ENCODE measurements at regions not wholly inside any gene's neighbourhood (a gene's known extent, or its start where the extent isn't known, plus 50 kb on each side); places are given as distances from the start of the nearest gene placed in this dataset.

GRCh38 chr7:12779947-12780346 lies 92.5 kb downstream of the ARL4A start:
- no peak for DNase-seq (ENCODE audit: low read depth in 3 of 3, low spot score in 2 of 3)

DNA sequence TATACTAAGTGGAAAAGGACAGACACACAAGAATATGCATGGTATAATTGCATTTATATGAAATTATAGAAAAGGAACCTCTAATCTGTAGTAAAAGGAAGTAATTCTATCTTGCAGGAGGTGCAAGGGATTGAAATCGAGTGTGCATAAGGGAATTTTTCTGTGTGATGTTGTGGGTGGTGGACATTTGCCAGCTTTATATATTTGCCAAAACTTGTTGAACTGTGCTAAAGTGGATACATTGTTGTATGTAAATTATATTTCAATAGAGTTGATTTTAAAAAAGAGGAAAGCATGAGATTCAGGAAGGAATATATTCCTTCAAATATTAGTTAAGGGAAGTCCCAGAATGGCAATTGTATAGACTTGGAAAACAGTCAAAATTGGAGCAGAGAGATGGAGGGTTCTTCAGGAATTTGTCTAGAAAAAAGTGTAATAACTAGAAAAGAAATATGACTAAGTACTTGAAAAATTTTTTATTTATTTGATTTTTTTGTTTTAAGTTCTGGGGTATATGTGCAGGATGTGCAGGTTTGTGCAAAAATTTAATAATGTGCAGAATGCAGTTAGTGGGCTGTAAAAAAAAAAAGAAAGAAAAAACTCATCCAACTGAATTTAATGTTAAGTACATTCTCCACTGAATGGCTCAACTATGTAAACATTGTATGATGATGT lies 96.1 kb downstream of the ARL4A start:
- no peak for DNase-seq (ENCODE audit: low read depth in 3 of 3, low spot score in 2 of 3)

DNA sequence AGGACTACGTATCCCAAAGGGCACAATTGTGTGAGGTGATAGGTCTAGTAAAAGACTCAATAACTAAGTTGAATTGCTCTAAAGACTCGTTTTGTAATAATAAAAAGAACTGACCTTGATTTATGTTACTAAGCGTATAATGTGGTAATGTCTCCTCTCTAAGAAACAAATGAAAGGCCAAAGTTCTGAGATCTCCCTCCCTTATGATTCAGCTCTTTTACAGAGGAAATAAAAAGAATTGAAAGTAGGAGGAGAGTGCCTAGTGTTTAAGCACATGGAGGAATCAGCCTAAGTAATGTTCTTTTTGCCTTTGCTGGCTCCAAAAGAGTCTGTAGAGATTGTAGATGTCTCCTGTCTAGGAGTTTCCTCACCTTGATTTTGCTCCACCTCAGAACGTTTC lies 98.0 kb downstream of the ARL4A start:
- DNase-seq (ENCODE audit: low read depth in 3 of 3, low spot score in 2 of 3), result no peak

GRCh38 chr7:12786494-12786893 lies 99.1 kb downstream of the ARL4A start:
- DNase-seq (ENCODE audit: low read depth in 3 of 3, low spot score in 2 of 3), result no peak

DNA sequence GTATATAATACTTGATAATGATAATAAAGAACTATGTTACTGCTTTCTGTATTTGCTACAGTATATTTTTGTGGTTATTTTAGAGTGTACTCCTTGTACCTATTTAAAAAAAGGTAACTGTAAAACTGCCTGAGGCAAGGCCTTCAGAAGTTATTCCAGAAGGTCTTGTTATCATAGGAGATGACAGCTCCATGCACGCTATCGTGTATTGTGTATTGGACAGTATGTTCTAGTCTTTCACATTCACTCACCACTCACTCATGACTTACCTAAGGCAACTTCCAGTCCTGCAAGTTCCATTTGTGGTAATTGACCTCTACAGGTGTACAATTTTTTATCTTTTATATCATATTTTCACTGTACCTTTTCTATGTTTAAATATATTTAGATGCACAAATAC lies 100.7 kb downstream of the ARL4A start:
- no peak for DNase-seq (ENCODE audit: low read depth in 3 of 3, low spot score in 2 of 3)

DNA sequence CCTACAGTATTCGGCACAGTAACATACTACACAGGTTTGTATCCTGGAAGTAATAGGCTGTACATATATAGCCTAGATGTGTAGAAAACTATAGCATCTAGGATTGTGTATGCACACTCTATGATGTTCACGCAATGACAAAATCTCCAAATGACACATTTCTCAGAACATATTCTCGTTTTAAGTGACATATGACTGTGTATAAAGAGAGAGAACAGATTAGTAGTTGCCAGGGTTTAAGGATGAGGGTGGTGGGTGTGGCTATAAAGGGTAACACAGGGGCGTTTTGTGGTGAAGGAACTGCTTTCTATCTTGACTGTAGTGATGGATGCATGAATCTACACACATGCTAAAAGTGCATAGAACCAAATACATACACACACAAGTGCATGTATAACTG lies 101.2 kb downstream of the ARL4A start:
- no peak for DNase-seq (ENCODE audit: low read depth in 3 of 3, low spot score in 2 of 3)

DNA sequence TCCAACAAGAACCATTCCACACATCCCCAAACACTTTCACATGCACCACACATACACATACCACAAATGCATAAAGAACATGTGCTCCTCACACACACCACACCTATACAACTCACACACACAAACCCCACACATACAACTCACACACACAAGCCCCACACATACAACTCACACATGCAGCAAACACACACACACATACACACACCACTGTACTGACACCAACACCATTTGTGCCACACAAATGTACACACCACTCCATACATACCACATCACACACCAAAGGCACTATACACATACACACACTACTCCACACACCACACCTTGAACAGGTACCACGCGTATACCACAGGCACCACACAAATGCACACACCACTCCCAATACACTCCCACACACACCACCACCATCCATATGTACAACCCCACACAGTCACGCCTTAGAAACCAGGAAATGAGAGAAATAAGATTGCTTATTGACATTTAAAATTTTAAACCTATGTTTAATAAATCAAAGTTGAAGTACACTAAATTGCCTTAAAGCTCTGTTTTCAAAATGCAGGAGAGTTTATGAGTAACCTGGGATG lies 107.4 kb downstream of the ARL4A start:
- DNase-seq (ENCODE audit: low read depth in 3 of 3, low spot score in 2 of 3), result no peak

DNA sequence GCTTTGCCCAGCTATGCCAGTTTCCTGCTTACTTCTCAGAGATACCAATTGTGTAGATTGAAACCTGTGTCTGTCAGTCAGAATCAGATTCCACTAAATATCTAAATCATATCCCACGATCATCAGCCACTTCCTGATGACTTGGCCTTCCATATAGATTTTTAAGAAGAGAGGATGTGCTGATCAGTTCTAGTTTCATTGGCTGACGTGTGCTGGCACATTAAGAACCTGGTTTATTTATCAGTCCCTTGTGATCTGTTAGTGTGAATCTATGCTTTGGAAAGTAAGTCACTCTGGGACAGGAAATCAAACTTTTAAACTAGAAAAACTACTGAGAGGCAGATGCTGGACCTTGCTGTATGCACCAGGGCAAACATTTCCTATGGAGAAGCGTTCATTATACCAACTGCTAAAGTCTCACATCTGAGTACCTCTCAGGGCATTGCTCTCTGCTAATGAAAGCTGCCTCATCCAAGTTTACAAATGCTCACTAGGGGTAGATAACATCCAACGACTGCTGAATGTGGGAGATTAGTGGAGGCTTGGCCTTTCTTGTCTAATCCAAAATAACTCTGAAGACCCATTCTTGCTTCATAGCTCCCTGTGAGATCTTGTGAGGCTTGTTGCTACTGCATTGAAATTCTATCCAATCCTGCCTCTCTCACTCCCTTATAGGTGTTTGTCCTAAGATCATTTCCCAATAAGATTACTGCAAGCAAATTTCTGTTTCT lies 109.1 kb downstream of the ARL4A start:
- no peak for DNase-seq (ENCODE audit: low read depth in 3 of 3, low spot score in 2 of 3)

GRCh38 chr7:12800486-12800885 lies 113.1 kb downstream of the ARL4A start:
- no peak for DNase-seq (ENCODE audit: low read depth in 3 of 3, low spot score in 2 of 3)

DNA sequence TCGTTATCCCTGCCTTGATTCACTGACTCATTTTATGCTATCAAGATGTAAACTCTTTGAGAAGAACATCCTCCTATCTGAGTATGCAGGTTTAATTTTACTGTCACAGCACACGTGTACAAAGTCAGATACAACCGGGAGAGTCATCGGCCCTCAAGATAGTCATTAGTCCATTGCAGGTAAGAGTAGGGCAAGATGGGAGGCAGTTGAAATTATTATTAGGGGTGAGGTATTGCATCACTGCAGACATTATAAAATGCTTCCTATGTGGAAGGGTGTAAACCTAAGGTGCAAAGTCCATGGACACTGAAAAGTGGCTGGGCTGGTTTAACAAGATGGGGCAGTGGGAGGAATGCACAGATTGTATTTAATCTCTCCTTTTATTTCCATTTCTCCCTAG lies 113.7 kb downstream of the ARL4A start:
- DNase-seq (ENCODE audit: low read depth in 3 of 3, low spot score in 2 of 3), result no peak

GRCh38 chr7:12802070-12802469 lies 114.6 kb downstream of the ARL4A start:
- no peak for DNase-seq (ENCODE audit: low read depth in 3 of 3, low spot score in 2 of 3)

DNA sequence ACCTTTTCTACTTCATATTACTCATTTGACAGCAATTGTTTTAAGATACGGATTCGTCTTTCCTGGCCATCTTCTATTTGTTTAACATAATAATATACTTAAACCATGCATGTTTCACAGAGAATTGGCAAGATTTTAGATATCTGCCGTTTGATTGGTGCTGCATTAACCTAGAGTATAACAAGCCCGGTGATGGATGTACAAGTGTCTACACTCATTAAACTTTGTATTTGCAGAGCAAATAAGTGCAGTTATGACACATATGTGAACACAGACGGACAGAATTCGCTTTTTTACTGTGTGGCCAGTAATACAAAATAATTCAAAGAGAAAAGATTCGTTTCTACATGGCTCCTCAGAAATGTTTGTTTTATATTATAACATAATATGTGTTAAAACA lies 116.1 kb downstream of the ARL4A start:
- DNase-seq (ENCODE audit: low read depth in 3 of 3, low spot score in 2 of 3), result no peak

GRCh38 chr7:12805518-12805928 lies 118.1 kb downstream of the ARL4A start:
- DNase-seq (ENCODE audit: low read depth in 3 of 3, low spot score in 2 of 3), result no peak

- no peak for DNase-seq (ENCODE audit: low read depth in 3 of 3, low spot score in 2 of 3)
These were observed 118.5 kb downstream of the ARL4A start for GRCh38 chr7:12805957-12806356.

DNA sequence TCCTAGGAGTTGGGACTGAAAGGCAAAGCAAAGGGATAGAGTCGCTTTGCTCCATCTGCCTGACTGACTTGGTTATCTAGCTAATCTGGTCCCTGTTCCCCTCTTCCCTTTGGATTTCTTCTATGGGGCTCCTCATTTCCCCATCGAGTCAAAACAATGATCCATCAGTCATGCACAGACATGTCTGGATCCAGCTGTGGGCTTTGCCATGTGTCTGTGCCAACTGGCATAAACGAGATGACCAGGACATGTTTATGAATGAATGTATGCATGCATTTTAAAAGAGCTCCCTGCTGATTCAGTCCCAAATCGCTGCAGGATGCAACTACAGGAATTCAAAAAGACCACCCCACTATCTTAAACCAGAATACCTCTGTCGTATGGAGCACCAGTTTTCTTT lies 122.0 kb downstream of the ARL4A start:
- DNase-seq (ENCODE audit: low read depth in 3 of 3, low spot score in 2 of 3), result no peak

GRCh38 chr7:12812111-12812510 lies 124.7 kb downstream of the ARL4A start:
- DNase-seq (ENCODE audit: low read depth in 3 of 3, low spot score in 2 of 3), result no peak

DNA sequence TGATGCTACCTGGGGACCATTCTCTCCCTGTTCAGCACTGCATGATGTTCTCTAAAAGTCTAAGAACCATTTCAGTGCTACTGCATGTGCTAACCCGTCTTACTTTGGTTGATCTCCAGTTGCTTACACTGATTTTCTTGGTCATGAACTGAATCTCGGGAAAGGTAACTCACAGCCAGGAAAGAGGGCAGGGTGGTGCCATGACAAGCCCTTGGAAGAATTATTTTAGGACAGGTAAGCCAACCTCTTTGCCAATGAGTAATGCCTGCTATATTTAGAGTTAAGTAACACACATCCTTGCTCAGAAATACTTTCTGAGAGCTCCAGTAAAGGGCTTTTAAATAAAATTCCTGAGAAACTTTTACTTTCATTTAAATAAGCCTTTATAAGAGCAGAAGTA lies 126.7 kb downstream of the ARL4A start:
- no peak for DNase-seq (ENCODE audit: low read depth in 3 of 3, low spot score in 2 of 3)

GRCh38 chr7:12814828-12815227 lies 127.4 kb downstream of the ARL4A start:
- no peak for DNase-seq (ENCODE audit: low read depth in 3 of 3, low spot score in 2 of 3)

DNA sequence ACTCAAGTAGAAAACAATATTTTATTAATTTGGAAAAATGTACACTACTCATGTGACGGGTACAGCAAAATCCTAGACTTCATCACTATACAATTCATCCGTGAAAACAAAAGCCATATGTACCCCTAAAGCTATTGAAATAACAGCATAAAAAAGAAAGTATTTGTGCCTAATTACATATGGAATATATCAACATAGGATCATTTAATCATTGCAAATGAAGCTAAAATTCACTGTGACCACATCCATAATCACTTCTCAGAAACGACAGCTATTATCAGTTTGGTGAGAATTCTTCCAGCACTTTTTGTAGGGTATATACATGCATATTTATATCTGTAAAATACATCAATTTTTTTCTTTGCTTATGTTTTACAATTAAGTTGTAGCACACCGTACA lies 128.0 kb downstream of the ARL4A start:
- no peak for DNase-seq (ENCODE audit: low read depth in 3 of 3, low spot score in 2 of 3)

GRCh38 chr7:12815871-12816270 lies 128.4 kb downstream of the ARL4A start:
- no peak for DNase-seq (ENCODE audit: low read depth in 3 of 3, low spot score in 2 of 3)

DNA sequence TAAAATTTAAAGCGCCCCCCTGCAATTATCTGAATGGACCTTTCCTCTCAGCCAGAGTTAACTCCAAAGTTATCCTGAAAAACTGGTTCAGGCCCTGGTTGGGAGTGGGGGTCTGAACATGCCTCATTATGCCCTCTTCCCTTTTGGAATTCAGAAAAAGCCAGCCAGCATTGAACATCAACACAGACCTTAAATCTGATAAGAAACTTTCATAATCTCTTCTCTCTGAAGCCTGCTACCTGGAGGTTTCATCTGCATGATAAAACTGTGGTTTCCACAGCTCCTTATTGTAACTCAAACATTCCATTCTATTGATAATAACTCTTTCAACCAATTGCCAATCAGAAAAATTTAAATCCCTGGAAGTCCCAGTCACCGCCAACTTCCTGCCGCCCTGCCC lies 133.3 kb downstream of the ARL4A start:
- DNase-seq (ENCODE audit: low read depth in 3 of 3, low spot score in 2 of 3), result no peak

DNA sequence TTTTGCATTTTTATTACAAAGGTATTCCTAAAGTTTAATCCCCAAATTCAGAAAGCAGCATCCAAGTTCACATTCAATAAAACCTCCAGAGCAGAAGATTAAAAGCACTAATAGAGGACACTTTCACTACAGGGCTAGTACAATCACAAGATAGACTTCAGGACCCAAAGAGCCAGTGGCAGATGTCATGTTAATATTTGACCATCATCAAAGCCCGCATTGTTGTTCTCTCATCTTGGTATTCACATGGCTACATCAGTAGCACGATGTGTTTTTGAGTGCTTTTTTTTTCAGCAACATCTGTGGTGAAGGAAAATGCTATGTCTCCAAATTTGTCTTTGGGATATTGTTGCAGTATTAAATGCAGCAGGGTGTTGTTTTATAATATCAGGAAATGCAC lies 134.3 kb downstream of the ARL4A start:
- no peak for DNase-seq (ENCODE audit: low read depth in 3 of 3, low spot score in 2 of 3)
